Sigmoid colon (tissue), 4 donors: ENCODE measurements at regions not wholly inside any gene's neighbourhood (a gene's known extent, or its start where the extent isn't known, plus 50 kb on each side); places are given as distances from the start of the nearest gene placed in this dataset.

Experiments used
- POLR2A ChIP-seq, 2 donors: fragments of 450-650 bp; IDR thresholded peaks; one replicate each; pipeline ENCODE4 v1.6.1; 2016; ENCODE audit warnings: antibody characterized with exemption in 2 of 2, mild to moderate bottlenecking in 2 of 2, moderate library complexity in 2 of 2
- POLR2AphosphoS5 ChIP-seq, 4 donors: sonication (generic); formaldehyde crosslinking; IDR thresholded peaks; one replicate each; pipeline ENCODE4 v1.6.1; 2017; ENCODE audit warnings: antibody characterized with exemption in 4 of 4
- TF ChIP-seq, protein P1 (sequence below), 4 experiments: fragments of 450-650 bp in 3 of 4; fragments of 200-600 bp in 1 of 4; IDR thresholded peaks; one replicate each; pipeline ENCODE4 v1.5.1; 2016 to 2019; ENCODE audit warnings: antibody characterized with exemption in 4 of 4, mild to moderate bottlenecking in 3 of 4, moderate library complexity in 2 of 4

DNA sequence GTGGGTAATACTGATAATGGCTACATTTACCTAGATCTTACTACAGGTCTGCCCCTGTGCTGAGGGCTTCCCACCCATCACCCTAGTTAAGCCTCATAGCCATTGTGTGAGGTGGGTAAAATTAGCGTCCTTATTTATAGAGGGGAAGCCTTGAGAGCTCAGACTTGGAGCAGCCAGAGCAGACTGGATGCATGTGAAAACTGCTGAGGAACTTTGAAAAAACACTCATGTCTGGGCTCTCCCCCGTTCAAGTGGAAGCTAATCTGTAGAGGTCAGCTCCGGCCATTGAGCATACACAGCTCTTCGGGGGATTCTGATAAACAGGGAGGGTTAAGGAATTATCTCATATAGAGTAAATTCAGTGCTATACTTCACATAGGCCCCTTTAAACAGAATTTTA is 389.7 kb downstream of the RPS6KC1 start:
- TF ChIP-seq POLR2A (IDR thresholded peaks at IDR 0.05) (no peak), POLR2AphosphoS5 (IDR thresholded peaks at IDR 0.05) (no peak)
- TF ChIP-seq, protein P1, sequence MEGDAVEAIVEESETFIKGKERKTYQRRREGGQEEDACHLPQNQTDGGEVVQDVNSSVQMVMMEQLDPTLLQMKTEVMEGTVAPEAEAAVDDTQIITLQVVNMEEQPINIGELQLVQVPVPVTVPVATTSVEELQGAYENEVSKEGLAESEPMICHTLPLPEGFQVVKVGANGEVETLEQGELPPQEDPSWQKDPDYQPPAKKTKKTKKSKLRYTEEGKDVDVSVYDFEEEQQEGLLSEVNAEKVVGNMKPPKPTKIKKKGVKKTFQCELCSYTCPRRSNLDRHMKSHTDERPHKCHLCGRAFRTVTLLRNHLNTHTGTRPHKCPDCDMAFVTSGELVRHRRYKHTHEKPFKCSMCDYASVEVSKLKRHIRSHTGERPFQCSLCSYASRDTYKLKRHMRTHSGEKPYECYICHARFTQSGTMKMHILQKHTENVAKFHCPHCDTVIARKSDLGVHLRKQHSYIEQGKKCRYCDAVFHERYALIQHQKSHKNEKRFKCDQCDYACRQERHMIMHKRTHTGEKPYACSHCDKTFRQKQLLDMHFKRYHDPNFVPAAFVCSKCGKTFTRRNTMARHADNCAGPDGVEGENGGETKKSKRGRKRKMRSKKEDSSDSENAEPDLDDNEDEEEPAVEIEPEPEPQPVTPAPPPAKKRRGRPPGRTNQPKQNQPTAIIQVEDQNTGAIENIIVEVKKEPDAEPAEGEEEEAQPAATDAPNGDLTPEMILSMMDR (IDR thresholded peaks at IDR 0.05) = no peak
